ENCODE measurements at regions not wholly inside any gene's neighbourhood (a gene's known extent, or its start where the extent isn't known, plus 50 kb on each side); places are given as distances from the start of the nearest gene placed in this dataset.
"Not testable (repeated sequence)": the region's sequence is repeated elsewhere in the genome, so short reads cannot be mapped to it uniquely, and the experiment has no call there.

DNA sequence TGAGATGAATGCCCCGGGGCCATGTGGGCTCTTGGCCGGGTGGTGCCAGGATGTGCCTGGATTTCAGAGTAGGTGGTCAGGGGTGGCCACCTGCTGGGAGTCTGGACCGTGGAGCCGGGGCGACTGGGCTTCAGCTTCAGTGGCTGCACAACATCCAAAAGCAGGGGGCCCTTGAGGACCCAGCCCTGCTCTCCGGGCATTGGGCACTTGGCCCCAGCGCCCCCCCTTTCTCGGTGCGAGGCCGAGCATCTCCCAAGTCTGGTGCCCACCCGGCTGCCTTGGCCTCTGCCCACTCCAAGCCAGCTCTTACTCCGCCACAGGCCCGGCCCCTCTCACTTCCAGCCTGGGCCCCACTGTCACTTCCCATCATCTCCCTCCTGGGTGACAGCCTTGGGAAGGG lies 4429.0 kb upstream of the TPTE start:
- H3K4me3 ChIP-seq; in situ Hi-C loops (cut with MboI; ENCODE audit: low pct_unique_long_range_greater_than_20kb in 2 of 9, low sequenced_read_pairs in 9 of 9, unreplicated experiment in 9 of 9); H3K4me1 ChIP-seq (replicated peaks in 1 of 2); ATAC-seq (replicated peaks in 6 of 8); H3K27ac ChIP-seq: not testable (repeated sequence)
- no CpG with 5 or more reads among the region's 13 CpGs for WGBS, 10 experiments

DNA sequence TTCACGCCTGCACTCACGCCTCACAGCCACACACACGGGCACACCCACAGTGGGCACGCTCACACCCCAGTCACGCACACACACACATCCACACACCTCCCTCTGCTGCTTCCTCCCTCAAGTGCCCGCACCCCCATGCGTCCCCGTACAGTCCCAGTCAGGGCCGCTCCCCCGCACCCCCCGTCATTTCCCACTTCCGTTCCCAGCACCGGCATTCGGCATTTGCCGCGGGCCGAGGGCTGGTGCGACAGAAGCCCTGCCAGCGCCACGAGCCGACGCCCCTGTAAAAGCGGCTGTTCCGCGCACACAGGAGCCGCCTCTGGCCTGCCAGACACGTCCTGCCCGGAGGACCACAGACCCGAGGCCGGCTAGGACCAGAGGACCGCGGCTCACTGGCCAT lies 4428.0 kb upstream of the TPTE start:
- WGBS, 10 experiments: no CpG with 5 or more reads among the region's 32 CpGs
- peak in 2 of 8 experiments; percentile 66 to 73 for ATAC-seq (replicated peaks in 6 of 8)
- in situ Hi-C loops (cut with MboI; ENCODE audit: low pct_unique_long_range_greater_than_20kb in 2 of 9, low sequenced_read_pairs in 9 of 9, unreplicated experiment in 9 of 9); H3K27ac ChIP-seq; H3K4me3 ChIP-seq; H3K4me1 ChIP-seq (replicated peaks in 1 of 2): not testable (repeated sequence)

- ATAC-seq (replicated peaks in 6 of 8); in situ Hi-C loops (cut with MboI; ENCODE audit: low pct_unique_long_range_greater_than_20kb in 2 of 9, low sequenced_read_pairs in 9 of 9, unreplicated experiment in 9 of 9): not testable (repeated sequence)
- no CpG with 5 or more reads among the region's 23 CpGs for WGBS, 10 experiments
Measured at GRCh38 chr21:6093870-6094269, 4427.5 kb upstream of the TPTE start.

DNA sequence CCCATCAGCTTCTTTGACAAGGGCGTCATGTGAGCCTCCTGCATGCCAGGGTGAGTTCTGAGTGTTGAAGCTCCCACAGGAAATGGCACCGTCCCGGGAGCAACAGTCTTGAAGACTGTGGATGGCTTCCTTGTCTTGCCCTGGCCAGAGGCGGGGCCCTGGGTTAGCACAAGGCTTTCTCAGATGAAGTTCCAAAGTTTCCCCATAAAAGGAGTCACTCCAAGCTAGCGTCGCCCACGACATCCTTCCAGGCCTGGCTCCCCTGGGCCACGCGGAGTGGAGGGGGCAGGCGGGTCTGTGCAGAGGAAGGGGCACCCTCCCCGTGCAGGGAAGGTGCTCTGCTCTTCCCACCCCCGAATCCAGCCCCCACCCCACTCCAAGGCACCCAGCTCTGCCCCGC lies 4426.1 kb upstream of the TPTE start:
- no CpG with 5 or more reads among the region's 13 CpGs for WGBS, 10 experiments
- H3K27ac ChIP-seq; H3K4me3 ChIP-seq; ATAC-seq (replicated peaks in 6 of 8); H3K4me1 ChIP-seq (replicated peaks in 1 of 2); in situ Hi-C loops (cut with MboI; ENCODE audit: low pct_unique_long_range_greater_than_20kb in 2 of 9, low sequenced_read_pairs in 9 of 9, unreplicated experiment in 9 of 9): not testable (repeated sequence)

More at GRCh38 chr21:6093870-6094269, 4427.5 kb upstream of the TPTE start:
- not testable (repeated sequence) for H3K4me3 ChIP-seq; H3K4me1 ChIP-seq (replicated peaks in 1 of 2); H3K27ac ChIP-seq

- in situ Hi-C loops (cut with MboI; ENCODE audit: low pct_unique_long_range_greater_than_20kb in 2 of 9, low sequenced_read_pairs in 9 of 9, unreplicated experiment in 9 of 9); H3K27ac ChIP-seq; ATAC-seq (replicated peaks in 6 of 8); H3K4me1 ChIP-seq (replicated peaks in 1 of 2); H3K4me3 ChIP-seq: not testable (repeated sequence)
- WGBS, 10 experiments: no CpG with 5 or more reads among the region's 24 CpGs
Measured at GRCh38 chr21:6096560-6097424, 4424.6 kb upstream of the TPTE start.

DNA sequence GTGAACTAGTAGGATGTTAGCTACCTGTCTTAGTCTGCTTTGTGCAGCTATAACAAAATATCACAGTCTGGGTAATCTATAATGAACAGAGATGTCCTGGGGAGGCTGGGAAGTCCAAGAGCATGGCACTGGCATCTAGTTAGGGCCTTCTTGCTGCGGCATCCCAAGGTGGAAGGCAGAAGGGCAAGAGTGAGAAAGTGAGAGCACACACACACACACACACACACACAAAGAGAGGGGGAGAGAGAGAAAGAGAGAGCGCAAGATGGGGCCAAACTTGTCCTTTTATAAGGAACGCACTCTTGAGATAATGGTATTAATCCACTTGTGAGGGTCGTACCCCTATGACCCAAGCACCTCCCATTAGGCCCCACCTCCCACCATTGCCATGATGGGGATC lies 4423.6 kb upstream of the TPTE start:
- in situ Hi-C loops (cut with MboI; ENCODE audit: low pct_unique_long_range_greater_than_20kb in 2 of 9, low sequenced_read_pairs in 9 of 9, unreplicated experiment in 9 of 9): not testable (repeated sequence)

GRCh38 chr21:6098191-6098935 lies 4423.0 kb upstream of the TPTE start:
- H3K4me3 ChIP-seq; in situ Hi-C loops (cut with MboI; ENCODE audit: low pct_unique_long_range_greater_than_20kb in 2 of 9, low sequenced_read_pairs in 9 of 9, unreplicated experiment in 9 of 9); H3K27ac ChIP-seq; ATAC-seq (replicated peaks in 6 of 8); H3K4me1 ChIP-seq (replicated peaks in 1 of 2): not testable (repeated sequence)
- no CpG with 5 or more reads among the region's 8 CpGs for WGBS, 10 experiments

More for the DNA sequence above, 4423.6 kb upstream of the TPTE start:
- not testable (repeated sequence) for H3K27ac ChIP-seq; H3K4me1 ChIP-seq (replicated peaks in 1 of 2); ATAC-seq (replicated peaks in 6 of 8); H3K4me3 ChIP-seq
- WGBS, 10 experiments: no CpG with 5 or more reads among the region's 4 CpGs

DNA sequence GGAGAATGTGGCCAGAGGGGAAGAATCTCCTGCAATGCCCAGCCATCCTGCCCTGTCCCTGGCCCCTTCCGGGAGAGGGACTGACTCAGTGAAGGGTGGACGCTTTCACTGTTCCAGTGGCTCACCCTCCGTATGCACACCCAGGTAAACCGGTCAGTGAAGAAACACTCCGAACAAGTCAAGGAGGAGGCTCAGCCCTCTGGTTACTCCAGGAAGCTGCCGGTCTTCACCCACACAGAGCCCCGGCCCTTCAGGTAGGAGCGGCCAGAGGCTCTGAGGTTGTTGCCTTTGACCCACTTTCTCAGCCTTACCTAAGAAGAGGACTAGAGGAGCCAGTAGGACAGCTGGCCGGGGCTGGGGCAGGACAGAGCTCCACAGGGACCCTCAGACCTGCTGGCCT lies 4419.8 kb upstream of the TPTE start:
- H3K27ac ChIP-seq; H3K4me3 ChIP-seq; in situ Hi-C loops (cut with MboI; ENCODE audit: low pct_unique_long_range_greater_than_20kb in 2 of 9, low sequenced_read_pairs in 9 of 9, unreplicated experiment in 9 of 9); H3K4me1 ChIP-seq (replicated peaks in 1 of 2); ATAC-seq (replicated peaks in 6 of 8): not testable (repeated sequence)
- WGBS, 10 experiments: no CpG with 5 or more reads among the region's 9 CpGs

- no CpG with 5 or more reads among the region's 8 CpGs for WGBS, 10 experiments
- in situ Hi-C loops (cut with MboI; ENCODE audit: low pct_unique_long_range_greater_than_20kb in 2 of 9, low sequenced_read_pairs in 9 of 9, unreplicated experiment in 9 of 9); ATAC-seq (replicated peaks in 6 of 8): not testable (repeated sequence)
Measured at GRCh38 chr21:6104546-6104945, 4416.8 kb upstream of the TPTE start.

DNA sequence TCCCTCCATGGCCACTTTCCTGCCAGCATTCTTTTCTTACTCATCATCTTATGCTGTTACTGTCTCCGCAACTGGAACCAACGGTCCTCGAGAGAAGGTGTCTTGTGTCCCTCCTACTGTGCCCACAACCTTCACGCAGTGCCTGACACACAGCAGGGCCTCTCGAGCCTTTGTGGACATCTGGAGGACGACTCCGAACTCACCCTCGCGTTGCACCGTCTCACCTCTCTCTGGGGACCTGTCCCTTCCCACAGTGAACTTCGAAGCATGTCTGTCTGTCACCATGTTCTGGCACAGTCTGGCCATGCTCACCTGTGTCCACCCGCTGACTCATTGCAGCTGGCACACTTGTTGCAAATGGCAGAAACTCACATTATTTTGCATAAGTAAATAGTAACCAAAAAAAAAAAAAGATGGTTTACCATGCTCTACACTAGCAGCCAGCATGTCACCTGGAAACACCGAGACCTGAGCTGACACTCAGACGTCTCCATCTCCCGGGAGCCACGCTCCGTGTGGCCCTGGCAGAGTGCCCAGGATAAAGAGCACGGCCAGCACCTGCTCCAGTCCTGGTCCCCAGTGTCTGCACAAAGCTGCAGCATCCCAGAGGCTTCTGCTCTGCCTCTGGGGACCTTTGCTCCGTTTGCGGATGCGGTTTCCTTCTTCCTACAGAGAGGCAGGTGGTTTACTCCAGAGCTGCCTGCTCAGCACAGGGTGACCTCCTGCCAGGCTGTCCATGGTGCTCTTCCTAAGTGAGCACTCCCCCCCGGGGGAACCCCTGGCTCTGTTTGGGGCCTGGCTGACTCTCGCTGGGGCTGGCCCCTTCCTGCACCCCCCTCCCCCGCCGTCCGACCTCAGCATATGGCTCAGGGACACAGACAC lies 4414.5 kb upstream of the TPTE start:
- H3K27ac ChIP-seq; in situ Hi-C loops (cut with MboI; ENCODE audit: low pct_unique_long_range_greater_than_20kb in 2 of 9, low sequenced_read_pairs in 9 of 9, unreplicated experiment in 9 of 9); H3K4me3 ChIP-seq; H3K4me1 ChIP-seq (replicated peaks in 1 of 2): not testable (repeated sequence)
- ATAC-seq (replicated peaks in 6 of 8): peak in 2 of 8 experiments; percentile 3 to 18
- no CpG with 5 or more reads among the region's 26 CpGs for WGBS, 10 experiments

More at GRCh38 chr21:6104546-6104945, 4416.8 kb upstream of the TPTE start:
- H3K4me3 ChIP-seq; H3K4me1 ChIP-seq (replicated peaks in 1 of 2); H3K27ac ChIP-seq: not testable (repeated sequence)

DNA sequence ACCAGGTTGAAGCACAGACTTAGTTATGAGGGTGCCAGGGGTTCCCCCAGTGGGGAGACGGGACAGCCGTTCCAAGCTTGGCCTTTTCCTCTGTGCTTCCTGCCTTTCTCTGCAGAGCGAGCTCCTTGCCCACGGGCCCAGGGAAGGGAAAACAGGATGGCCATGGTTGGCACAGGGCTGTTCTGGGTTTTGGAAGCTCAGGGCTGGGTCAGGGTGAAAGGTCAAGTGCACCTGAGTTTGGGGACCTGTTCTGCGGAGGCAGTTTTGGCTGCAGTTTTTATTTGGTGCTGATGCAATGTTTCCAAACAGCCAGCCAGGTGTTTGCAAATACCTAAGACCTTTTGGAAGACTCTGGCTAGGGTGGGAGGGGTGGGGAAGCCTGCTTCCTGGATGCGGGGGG lies 4412.5 kb upstream of the TPTE start:
- in situ Hi-C loops (cut with MboI; ENCODE audit: low pct_unique_long_range_greater_than_20kb in 2 of 9, low sequenced_read_pairs in 9 of 9, unreplicated experiment in 9 of 9); H3K4me1 ChIP-seq (replicated peaks in 1 of 2); ATAC-seq (replicated peaks in 6 of 8); H3K27ac ChIP-seq; H3K4me3 ChIP-seq: not testable (repeated sequence)
- WGBS, 10 experiments: no CpG with 5 or more reads among the region's 6 CpGs

DNA sequence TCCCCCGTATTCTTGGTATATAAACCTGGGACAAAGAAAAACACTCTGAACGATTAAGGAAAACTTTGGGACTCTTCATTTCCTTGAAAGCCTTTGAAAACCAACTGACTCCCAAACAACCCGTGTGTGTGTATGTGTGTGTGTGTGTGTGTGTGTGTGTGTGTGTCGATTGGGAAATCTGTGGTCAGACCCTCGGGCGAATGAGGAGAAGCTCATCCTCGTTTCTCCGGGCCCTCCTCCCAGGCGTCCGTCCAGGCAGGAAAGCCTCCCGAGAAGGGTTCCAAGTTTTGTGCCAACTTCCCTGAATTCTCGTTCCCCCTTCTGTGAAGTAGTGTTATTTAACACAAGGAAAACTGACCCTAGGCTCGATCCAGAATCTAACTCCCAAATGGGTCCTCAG lies 4411.6 kb upstream of the TPTE start:
- H3K4me3 ChIP-seq; ATAC-seq (replicated peaks in 6 of 8); H3K4me1 ChIP-seq (replicated peaks in 1 of 2); in situ Hi-C loops (cut with MboI; ENCODE audit: low pct_unique_long_range_greater_than_20kb in 2 of 9, low sequenced_read_pairs in 9 of 9, unreplicated experiment in 9 of 9); H3K27ac ChIP-seq: not testable (repeated sequence)
- no CpG with 5 or more reads among the region's 13 CpGs for WGBS, 10 experiments
